ENCODE measurements at regions not wholly inside any gene's neighbourhood (a gene's known extent, or its start where the extent isn't known, plus 50 kb on each side); places are given as distances from the start of the nearest gene placed in this dataset.

DNA sequence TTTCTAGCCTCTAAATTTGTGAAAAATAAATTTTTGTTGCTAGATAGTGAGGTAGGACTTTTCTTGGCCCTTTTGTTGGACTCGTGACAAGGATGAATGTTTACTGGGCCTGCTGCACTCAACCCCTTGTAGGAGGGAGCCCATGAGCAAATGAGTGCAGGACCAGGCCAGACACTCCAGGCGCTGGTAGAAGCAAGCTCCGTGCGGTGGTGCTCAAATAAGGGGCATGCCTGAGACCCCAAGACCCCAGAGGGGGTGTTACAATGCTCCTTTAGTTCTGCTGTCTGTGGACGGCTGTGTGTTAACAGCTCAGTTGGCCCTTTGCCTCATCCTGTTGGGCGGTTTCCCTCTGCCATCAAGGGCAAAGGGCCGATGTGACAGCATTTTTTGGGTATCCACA lies 1195.3 kb upstream of the PHF14 start:
- TF ChIP-seq, protein P1, sequence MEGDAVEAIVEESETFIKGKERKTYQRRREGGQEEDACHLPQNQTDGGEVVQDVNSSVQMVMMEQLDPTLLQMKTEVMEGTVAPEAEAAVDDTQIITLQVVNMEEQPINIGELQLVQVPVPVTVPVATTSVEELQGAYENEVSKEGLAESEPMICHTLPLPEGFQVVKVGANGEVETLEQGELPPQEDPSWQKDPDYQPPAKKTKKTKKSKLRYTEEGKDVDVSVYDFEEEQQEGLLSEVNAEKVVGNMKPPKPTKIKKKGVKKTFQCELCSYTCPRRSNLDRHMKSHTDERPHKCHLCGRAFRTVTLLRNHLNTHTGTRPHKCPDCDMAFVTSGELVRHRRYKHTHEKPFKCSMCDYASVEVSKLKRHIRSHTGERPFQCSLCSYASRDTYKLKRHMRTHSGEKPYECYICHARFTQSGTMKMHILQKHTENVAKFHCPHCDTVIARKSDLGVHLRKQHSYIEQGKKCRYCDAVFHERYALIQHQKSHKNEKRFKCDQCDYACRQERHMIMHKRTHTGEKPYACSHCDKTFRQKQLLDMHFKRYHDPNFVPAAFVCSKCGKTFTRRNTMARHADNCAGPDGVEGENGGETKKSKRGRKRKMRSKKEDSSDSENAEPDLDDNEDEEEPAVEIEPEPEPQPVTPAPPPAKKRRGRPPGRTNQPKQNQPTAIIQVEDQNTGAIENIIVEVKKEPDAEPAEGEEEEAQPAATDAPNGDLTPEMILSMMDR (IDR thresholded peaks at IDR 0.05), result no peak
- TF ChIP-seq EP300 (IDR thresholded peaks at IDR 0.05) (no peak), POLR2A (IDR thresholded peaks at IDR 0.05) (no peak)

Measured in upper lobe of left lung (tissue), 4 donors.